Sciatic nerve (tissue), 2 donors: ENCODE measurements at regions not wholly inside any gene's neighbourhood (a gene's known extent, or its start where the extent isn't known, plus 50 kb on each side); places are given as distances from the start of the nearest gene placed in this dataset.

Experiments
- ATAC-seq: fragments of 200-7000 bp; cut with Tn5 transposase; one replicate; pipeline ENCODE4 v1.9.1; 2020; ENCODE audit warnings: mild to moderate bottlenecking, moderate library complexity
- DNase-seq: peaks from one replicate; pipeline ENCODE4 v3.0.0-alpha.2; 2020; ENCODE audit warnings: low spot score
- intact Hi-C: fragments of 100-400 bp; cut with DNase I; formaldehyde crosslinking; loops from one replicate; pipeline ENCODE4 v1.14.2; 2022
- donor health status: DM: no; HTN: no; CAD: no.
- donor health status: DM: no; HTN: no; CAD: no.

GRCh38 chr2:2562867-2563266, 231.8 kb upstream of the MYT1L start:
- intact Hi-C loops: no loop called here
- DNase-seq: no peak
- ATAC-seq: no peak

DNA sequence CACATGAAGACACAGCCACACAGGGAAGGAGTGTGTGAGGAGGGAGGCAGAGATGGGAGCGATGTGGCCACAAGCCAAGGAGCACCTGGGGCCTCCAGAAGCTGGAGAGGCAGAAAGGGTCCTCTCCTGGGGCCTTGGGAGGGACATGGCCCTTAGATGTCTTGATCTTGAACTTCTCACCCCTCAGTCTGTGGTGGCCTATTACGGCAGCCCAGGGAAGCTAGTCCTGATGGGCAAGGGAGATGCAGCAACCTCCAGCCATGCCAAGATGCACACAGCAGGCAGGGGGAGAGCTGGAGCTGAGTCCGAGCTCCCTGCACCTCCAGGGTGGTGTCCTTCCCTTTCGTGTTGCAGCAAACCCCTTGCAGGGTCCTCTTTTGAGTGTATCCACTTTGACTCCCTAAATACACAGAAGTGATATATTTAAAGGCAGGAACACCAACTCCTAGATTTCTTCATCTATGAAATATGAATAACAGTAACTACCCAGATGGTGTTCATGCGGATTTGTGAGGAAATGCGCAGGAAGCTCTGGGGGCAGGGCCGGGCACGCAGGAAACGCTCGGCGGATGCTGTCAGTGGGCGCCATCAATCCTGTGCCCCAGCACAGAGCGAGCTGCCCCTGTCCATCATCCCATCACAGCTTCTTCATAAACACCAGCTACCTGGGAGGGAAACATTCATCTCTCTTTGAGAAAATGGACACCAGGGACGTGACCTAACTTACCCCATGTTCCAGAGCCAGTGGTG, 230.4 kb upstream of the MYT1L start:
- ATAC-seq (no peak), DNase-seq (no peak)
- intact Hi-C loops: no loop called here

DNA sequence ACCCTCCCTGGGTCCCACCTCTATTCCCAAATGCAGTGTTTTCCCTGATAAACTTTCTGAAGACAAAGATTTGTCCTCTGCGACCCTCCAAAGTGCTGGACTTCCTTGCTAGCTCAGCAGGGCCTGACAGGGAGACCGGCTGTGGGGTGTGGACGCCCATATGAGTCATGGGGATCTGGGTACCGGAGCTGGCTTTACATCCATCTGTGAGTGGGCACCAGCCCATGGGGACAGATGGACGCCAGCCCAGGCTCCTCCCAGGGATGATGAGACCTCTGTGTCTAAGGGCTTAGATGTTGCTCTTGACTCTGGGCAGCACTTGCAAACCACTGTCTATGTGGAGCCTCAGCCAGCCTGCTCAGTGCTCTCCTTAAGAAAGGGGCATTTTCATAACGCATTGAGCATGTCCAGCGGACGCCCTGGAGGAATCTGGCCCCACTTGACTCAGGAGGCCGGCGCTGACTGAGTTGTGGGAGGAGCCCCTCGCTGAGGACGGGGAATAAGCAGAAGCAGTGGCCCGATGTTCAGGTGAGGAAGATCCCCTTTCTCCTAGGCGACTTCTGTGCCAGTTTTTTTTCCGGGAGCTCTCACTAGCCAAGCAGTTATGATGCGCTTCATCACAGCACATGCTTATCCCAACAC, 229.4 kb upstream of the MYT1L start:
- DNase-seq (no peak), ATAC-seq (no peak)
- intact Hi-C loops: no loop called here

- intact Hi-C loops: no loop called here
- DNase-seq (no peak), ATAC-seq (no peak)
These were observed 227.4 kb upstream of the MYT1L start for GRCh38 chr2:2558476-2558875.

DNA sequence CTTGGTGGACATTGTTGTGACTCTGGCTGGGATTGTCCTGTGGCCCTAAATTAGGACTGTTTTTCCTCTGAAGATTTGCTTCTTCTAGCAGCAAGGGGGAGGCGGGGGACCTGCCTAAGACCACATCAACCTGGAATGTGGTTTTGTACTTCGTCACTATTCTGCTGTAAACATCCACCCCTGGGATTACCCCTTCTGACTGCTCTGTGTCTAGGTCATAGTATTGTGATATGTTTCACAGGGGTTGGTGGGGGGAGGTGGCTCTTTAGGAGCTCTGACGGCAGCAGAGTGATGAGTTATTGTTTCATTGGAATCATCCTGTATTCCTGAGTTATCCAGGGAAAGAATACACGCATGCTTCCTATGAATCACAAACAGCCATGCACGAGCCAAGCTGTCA, 226.4 kb upstream of the MYT1L start:
- ATAC-seq (no peak), DNase-seq (no peak)
- intact Hi-C loops: no loop called here

GRCh38 chr2:2550856-2551255, 219.8 kb upstream of the MYT1L start:
- no peak for DNase-seq
- ATAC-seq: no peak
- intact Hi-C loops: no loop called here

DNA sequence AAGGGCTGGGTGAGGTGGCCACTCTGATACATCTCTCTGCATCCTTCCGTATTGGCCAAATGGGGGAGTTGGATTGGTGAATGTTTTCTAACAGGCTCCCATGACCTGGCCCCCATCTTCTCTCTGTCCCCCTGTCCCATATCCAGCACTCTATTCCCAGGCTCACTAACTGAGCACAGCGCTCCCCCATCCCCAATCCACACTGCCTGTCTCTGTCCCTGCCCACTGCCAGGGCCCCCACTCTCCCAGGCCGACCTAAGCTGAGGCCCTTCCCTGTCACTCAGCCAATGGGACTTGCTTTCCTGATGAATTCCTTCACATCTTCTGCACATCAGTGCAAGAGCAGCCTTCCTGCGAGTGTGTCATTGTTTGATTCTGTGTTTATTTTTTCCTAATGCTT, 216.8 kb upstream of the MYT1L start:
- intact Hi-C loops: no loop called here
- DNase-seq (no peak), ATAC-seq (no peak)

- intact Hi-C loops: no loop called here
- DNase-seq: no peak
- no peak for ATAC-seq
These were observed 216.4 kb upstream of the MYT1L start for GRCh38 chr2:2547451-2547850.

DNA sequence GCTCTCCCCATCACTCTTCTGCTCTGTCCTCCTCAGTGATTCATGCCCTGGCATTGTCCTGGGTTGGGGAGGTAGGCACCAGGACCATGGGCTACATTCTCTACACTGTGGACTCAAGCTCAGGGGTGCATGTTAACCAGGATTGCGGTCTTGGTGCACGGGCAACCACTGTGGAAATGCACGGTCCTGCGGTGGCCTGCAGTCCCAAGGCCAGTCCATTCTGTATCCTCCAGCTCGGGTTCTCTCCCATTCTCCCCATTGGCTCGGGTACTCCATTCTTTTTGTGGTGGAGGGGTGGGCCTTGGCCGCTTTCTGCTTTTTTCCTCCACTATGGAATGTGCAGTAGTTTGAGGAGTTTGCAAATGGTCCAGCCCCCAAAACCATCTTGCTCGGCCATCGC, 215.0 kb upstream of the MYT1L start:
- intact Hi-C loops: no loop called here
- ATAC-seq (no peak), DNase-seq (no peak)

DNA sequence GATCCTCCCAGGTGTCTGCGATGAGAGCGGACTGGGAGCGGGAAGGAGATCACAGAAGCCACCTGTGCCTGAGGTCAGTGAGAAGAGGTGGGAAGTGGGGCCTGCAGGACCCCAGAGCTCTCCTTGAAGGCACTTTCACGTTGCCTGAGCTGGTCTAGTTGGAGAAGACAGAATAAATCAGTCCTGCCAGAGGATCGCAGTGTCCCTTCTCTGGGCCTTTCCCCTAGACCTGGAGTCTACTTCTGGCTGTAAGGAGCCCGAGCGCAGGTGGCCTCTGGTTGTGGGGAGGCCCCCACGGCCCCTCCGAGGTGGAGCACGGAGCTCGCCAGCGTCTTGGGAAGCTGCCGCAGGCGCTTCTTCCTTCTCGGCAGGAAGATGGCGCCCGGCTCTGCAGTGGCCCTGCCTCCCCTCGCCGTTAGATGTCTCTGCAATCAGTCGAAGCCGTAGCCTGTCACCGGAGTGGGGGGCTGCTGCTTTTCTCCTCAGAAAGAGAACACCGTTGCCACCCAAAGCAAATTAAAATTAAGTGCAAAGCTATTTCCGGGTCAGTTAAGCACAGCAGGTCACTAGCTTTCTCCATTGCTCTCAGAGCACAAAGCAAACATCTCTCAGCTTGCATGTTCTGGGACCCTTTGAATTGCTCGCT, 212.0 kb upstream of the MYT1L start:
- DNase-seq: no peak
- intact Hi-C loops: loop anchor here (5.0 kb wide), 1 partner anchor 169 kb away; no protein-coding TSS in a partner anchor
- ATAC-seq: peak; percentile 38

GRCh38 chr2:2542316-2542715, 211.2 kb upstream of the MYT1L start:
- ATAC-seq (no peak), DNase-seq (no peak)
- intact Hi-C loops: loop anchor here (5.0 kb wide), 1 partner anchor 170 kb away; no protein-coding TSS in a partner anchor

DNA sequence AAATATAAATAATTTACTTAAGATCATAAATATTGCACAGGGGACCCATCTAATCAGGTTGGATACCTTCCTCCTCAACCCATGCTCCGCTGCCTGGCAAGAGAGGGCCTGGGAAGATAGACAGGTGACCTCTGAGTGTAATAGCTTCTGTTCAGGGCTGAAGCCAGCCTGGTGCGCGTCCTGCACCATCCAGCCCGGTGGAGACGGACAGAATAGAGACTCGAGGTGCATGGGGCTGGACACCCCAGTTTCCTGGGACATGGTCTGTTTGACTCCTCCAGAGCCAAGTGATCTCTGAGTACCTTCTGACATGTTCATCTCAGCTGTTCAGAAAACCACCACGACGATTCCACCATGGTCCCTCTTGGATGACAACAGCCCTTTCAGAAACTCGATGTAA, 209.3 kb upstream of the MYT1L start:
- DNase-seq (no peak), ATAC-seq (no peak)
- intact Hi-C loops: loop anchor here (5.0 kb wide), 1 partner anchor 172 kb away; no protein-coding TSS in a partner anchor

GRCh38 chr2:2536416-2537056, 205.5 kb upstream of the MYT1L start:
- no peak for ATAC-seq
- intact Hi-C loops: no loop called here
- no peak for DNase-seq

DNA sequence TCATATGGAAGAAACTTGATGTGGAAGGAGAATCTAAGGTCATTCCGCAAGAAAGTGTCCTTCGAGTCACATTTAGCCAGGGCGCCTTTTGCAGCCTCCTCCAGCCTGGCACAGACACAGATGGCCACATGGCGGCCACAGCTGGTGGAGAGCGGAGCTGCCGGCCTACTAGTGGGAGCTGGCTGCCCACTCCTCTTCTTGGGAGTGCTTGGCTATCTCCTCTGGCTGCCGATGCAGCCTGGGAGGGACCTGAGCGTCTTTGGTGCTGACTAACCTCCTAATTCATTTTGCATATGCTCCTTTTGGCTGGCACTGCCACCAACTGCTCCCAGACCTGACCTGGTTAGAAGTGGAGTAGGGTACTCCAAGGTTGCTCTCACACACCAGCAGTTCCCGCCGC, 199.3 kb upstream of the MYT1L start:
- DNase-seq (peak; percentile 19), ATAC-seq (no peak)
- intact Hi-C loops: no loop called here

DNA sequence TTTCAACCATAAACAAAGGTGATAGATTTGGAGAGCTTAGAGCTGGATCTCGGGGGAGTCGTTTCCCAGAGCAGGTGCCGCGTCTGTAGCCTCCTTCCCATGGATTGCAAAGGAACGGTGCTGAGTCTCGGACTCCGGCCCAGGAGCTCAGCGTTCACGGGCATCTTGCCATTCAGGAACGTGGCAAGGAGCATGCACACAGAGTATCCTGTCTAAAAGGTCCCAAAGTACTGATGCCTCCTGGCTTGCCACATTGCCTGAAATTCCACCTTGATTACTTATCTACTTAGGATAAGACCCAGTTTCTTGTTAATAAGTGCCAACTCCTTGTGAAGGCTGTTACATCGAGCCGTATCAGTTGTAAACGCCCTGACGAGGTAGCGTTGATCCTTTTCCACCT, 197.8 kb upstream of the MYT1L start:
- intact Hi-C loops: no loop called here
- ATAC-seq (no peak), DNase-seq (peak; percentile 15)

DNA sequence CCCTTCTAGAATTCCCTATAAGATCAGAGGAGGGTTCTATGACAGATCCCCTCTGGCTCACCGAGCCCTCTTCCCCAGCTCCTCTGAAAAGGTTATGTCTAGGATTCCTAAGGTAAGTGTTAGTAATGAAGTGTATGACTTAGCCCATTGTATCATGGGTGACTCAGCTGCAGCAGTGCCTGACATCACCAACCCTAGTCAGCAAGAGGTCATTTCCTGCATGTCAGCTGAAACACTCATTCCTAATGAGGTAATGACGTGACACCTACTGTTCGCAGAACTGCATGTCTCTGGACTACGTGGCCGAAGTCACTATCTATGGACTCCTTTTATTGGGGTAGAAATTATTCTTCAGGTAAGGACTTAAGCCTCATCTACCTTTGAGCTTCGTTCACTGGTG, 196.1 kb upstream of the MYT1L start:
- intact Hi-C loops: no loop called here
- ATAC-seq (no peak), DNase-seq (no peak)

DNA sequence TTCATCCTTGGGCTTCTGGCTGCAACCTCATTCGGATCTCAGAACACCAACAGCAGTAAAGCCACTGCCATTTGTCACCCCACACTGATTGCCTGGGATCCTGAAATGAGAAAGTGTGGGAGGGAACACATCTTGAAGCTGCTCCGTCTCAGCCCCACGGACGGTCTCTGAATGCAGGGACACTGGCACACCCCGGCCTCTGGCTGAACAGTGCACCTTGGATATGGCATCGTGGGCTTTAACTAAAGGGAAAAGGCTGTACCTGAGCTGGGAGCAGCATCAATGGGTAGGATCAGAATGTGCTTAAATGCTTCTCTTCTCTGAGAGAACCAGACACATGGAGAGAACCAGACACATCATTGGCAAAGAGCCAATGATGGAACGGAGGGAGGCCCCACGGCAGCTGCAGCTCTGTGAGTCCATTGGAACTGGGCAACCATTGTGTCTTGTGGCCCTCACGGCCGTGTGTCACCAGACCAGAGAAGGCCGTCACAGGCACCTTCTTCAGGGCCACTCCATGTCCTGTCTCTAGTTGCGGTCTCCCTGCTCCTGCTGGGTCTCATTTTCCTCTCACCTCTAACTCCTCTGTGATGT, 193.4 kb upstream of the MYT1L start:
- ATAC-seq (no peak), DNase-seq (peak; percentile 34)
- intact Hi-C loops: no loop called here

- ATAC-seq (no peak), DNase-seq (peak; percentile 21)
- intact Hi-C loops: no loop called here
These were observed 192.6 kb upstream of the MYT1L start for GRCh38 chr2:2523461-2524347.

- DNase-seq (peak; percentile 22), ATAC-seq (no peak)
- intact Hi-C loops: no loop called here
These were observed 189.3 kb upstream of the MYT1L start for GRCh38 chr2:2520401-2520811.
